KG1 (cell line): ENCODE measurements at regions not wholly inside any gene's neighbourhood (a gene's known extent, or its start where the extent isn't known, plus 50 kb on each side); places are given as distances from the start of the nearest gene placed in this dataset.
"Not testable (repeated sequence)": the region's sequence is repeated elsewhere in the genome, so short reads cannot be mapped to it uniquely, and the experiment has no call there.

ENCODE experiments used
- DNase-seq: peaks from one replicate; lab custom pipeline; 2025; lab: John Stamatoyannopoulos, UW

- no peak for DNase-seq
Measured at GRCh38 chrX:145881175-145881995, 63.8 kb downstream of the SLITRK2 start.

- DNase-seq, result no peak
Measured at GRCh38 chrX:145886469-145886868, 68.8 kb downstream of the SLITRK2 start.

- DNase-seq, result no peak
Measured at GRCh38 chrX:145910017-145910416, 92.4 kb downstream of the SLITRK2 start.

- DNase-seq, result no peak
Measured at GRCh38 chrX:145919400-145919799, 101.8 kb downstream of the SLITRK2 start.

- DNase-seq, result no peak
Measured at GRCh38 chrX:145923376-145923775, 105.7 kb downstream of the SLITRK2 start.

GRCh38 chrX:145936769-145937168 is 119.1 kb downstream of the SLITRK2 start:
- DNase-seq, result no peak

- no peak for DNase-seq
Measured at GRCh38 chrX:145949056-145949455, 131.4 kb downstream of the SLITRK2 start.

GRCh38 chrX:145953628-145954027 is 136.0 kb downstream of the SLITRK2 start:
- no peak for DNase-seq

- DNase-seq, result no peak
Measured at GRCh38 chrX:145990051-145990450, 172.4 kb downstream of the SLITRK2 start.

- no peak for DNase-seq
Measured at GRCh38 chrX:146006637-146007036, 189.0 kb downstream of the SLITRK2 start.

GRCh38 chrX:146036000-146036399 is 218.4 kb downstream of the SLITRK2 start:
- no peak for DNase-seq

- DNase-seq, result no peak
Measured at GRCh38 chrX:146041741-146042140, 224.1 kb downstream of the SLITRK2 start.

GRCh38 chrX:146046011-146046715 is 228.5 kb downstream of the SLITRK2 start:
- not testable (repeated sequence) for DNase-seq

- DNase-seq, result not testable (repeated sequence)
Measured at GRCh38 chrX:146049568-146049967, 231.9 kb downstream of the SLITRK2 start.

GRCh38 chrX:146054311-146054710 is 236.7 kb downstream of the SLITRK2 start:
- no peak for DNase-seq

- no peak for DNase-seq
Measured at GRCh38 chrX:146055733-146056132, 238.1 kb downstream of the SLITRK2 start.

- no peak for DNase-seq
Measured at GRCh38 chrX:146056511-146057081, 239.0 kb downstream of the SLITRK2 start.

- DNase-seq, result no peak
Measured at GRCh38 chrX:146064156-146064555, 246.5 kb downstream of the SLITRK2 start.

GRCh38 chrX:146090732-146091131 is 273.1 kb downstream of the SLITRK2 start:
- no peak for DNase-seq

GRCh38 chrX:146109362-146109761 is 291.7 kb downstream of the SLITRK2 start:
- DNase-seq, result no peak

GRCh38 chrX:146119074-146119473 is 301.4 kb downstream of the SLITRK2 start:
- not testable (repeated sequence) for DNase-seq

GRCh38 chrX:146127617-146128016 is 310.0 kb downstream of the SLITRK2 start:
- no peak for DNase-seq

GRCh38 chrX:146141221-146141620 is 323.6 kb downstream of the SLITRK2 start:
- DNase-seq, result no peak
